ENCODE measurements at regions not wholly inside any gene's neighbourhood (a gene's known extent, or its start where the extent isn't known, plus 50 kb on each side); places are given as distances from the start of the nearest gene placed in this dataset.

DNA sequence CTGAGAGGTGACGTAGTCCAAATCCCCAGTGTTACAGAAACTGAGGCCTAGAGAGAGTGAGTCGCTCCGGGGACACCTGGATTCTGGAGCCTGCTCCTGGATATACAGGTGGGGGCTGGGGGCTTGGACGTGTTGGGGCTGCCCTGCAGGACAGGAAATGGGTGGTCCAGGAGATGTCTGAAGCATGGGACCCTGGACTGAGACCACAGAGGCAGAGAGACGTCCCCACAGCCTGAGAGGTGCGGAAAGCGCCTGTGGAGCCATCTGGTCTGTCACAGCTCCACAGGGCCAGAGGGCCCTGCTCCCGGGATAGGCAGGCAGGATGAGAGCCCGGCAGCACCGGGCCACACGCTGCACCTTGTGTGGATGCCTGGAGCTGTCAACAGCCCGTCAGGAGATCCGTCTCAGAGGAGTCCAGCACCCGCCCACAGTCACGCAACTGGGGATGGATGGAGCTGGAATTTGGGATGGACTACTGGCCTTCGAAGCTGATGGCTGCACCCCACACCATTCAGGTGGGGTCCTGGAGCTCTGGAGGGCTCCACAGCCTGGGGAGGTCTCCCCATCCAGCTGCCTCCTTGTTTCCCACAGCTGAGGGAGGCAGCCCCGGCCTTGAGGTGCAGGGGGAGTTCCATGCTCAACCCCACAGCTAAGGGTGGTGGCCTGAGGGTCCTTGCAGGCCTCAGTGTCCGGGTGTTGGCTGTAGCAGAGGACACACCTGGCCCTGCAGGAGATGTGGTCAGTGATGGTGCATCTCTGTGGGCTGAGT is 303.0 kb downstream of the NDUFA10 start:
- TF ChIP-seq, protein P1, sequence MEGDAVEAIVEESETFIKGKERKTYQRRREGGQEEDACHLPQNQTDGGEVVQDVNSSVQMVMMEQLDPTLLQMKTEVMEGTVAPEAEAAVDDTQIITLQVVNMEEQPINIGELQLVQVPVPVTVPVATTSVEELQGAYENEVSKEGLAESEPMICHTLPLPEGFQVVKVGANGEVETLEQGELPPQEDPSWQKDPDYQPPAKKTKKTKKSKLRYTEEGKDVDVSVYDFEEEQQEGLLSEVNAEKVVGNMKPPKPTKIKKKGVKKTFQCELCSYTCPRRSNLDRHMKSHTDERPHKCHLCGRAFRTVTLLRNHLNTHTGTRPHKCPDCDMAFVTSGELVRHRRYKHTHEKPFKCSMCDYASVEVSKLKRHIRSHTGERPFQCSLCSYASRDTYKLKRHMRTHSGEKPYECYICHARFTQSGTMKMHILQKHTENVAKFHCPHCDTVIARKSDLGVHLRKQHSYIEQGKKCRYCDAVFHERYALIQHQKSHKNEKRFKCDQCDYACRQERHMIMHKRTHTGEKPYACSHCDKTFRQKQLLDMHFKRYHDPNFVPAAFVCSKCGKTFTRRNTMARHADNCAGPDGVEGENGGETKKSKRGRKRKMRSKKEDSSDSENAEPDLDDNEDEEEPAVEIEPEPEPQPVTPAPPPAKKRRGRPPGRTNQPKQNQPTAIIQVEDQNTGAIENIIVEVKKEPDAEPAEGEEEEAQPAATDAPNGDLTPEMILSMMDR (IDR thresholded peaks at IDR 0.05): no peak
- TF ChIP-seq POLR2A (IDR thresholded peaks at IDR 0.05): no peak

Data from suprapubic skin (tissue), 3 donors.